ENCODE measurements at regions not wholly inside any gene's neighbourhood (a gene's known extent, or its start where the extent isn't known, plus 50 kb on each side); places are given as distances from the start of the nearest gene placed in this dataset.

- Histone ChIP-seq H3K9me1 (replicated peaks; ENCODE audit: control insufficient read depth, extremely low read depth, insufficient read depth, low read length) (no peaks in the 10 kb centered on the region), H3K4me2 (ENCODE audit: insufficient read depth, low read length) (no peak overlapping the region), H3K4me3 (replicated peaks in 1 of 3; ENCODE audit: insufficient read depth in 1 of 3, low read depth in 1 of 3, low read length in 3 of 3) (no peak overlapping the region), H3K9ac (replicated peaks; ENCODE audit: extremely low read depth, insufficient read depth, low read length) (no peak overlapping the region), H3K9me3 (replicated peaks; ENCODE audit: control insufficient read depth, insufficient read depth, low read length) (no peaks in the 10 kb centered on the region), H3K36me3 (ENCODE audit: control insufficient read depth in 2 of 2, extremely low read depth in 1 of 2, insufficient read depth in 2 of 2, low read length in 2 of 2) (no peaks in the 10 kb centered on the region), H3K27ac (ENCODE audit: insufficient read depth, low read depth, low read length) (no peak overlapping the region), H2AFZ (ENCODE audit: low read depth, low read length) (no peak overlapping the region), H4K20me1 (replicated peaks; ENCODE audit: control insufficient read depth, extremely low read depth, insufficient read depth, low read length) (no peaks in the 10 kb centered on the region), H3K4me1 (ENCODE audit: control insufficient read depth, extremely low read depth, insufficient read depth, low read length) (no peaks in the 10 kb centered on the region), H3K27me3 (ENCODE audit: control insufficient read depth in 2 of 2, insufficient read depth in 2 of 2, low read length in 2 of 2) (no peaks in the 10 kb centered on the region), H3K79me2 (ENCODE audit: control insufficient read depth, insufficient read depth, low read length) (no peaks in the 10 kb centered on the region)
- ChIA-PET POLR2A (no interaction called here), CTCF (no interaction called here)
- intact Hi-C loops (cut with micrococcal nuclease), result no loop called here
- TF ChIP-seq JUN (IDR thresholded peaks at IDR 0.05; ENCODE audit: borderline replicate concordance, insufficient read depth, insufficient read length, low read depth), result no peak
- DNase-seq (ENCODE audit: low read depth, low spot score) (no peak), FAIRE-seq (no peak)
- dilution Hi-C loops (cut with MboI; ENCODE audit: extremely low pct_ligation_motif_present, low sequenced_read_pairs), result no loop called here
- BruUV-seq (replicated peaks), result no TSS peak
Measured at GRCh38 chr5:106493910-106494309, 1176.8 kb downstream of the EFNA5 start.

- no peak for FAIRE-seq
- Histone ChIP-seq H4K20me1 (replicated peaks; ENCODE audit: control insufficient read depth, extremely low read depth, insufficient read depth, low read length) (no peaks in the 10 kb centered on the region), H3K9ac (replicated peaks; ENCODE audit: extremely low read depth, insufficient read depth, low read length) (no peak overlapping the region), H3K9me1 (replicated peaks; ENCODE audit: control insufficient read depth, extremely low read depth, insufficient read depth, low read length) (no peaks in the 10 kb centered on the region), H3K79me2 (ENCODE audit: control insufficient read depth, insufficient read depth, low read length) (no peaks in the 10 kb centered on the region), H2AFZ (ENCODE audit: low read depth, low read length) (no peak overlapping the region), H3K4me3 (replicated peaks in 1 of 3; ENCODE audit: insufficient read depth in 1 of 3, low read depth in 1 of 3, low read length in 3 of 3) (no peak overlapping the region), H3K4me2 (ENCODE audit: insufficient read depth, low read length) (no peak overlapping the region), H3K36me3 (ENCODE audit: control insufficient read depth in 2 of 2, extremely low read depth in 1 of 2, insufficient read depth in 2 of 2, low read length in 2 of 2) (no peaks in the 10 kb centered on the region), H3K27ac (ENCODE audit: insufficient read depth, low read depth, low read length) (no peak overlapping the region), H3K27me3 (ENCODE audit: control insufficient read depth in 2 of 2, insufficient read depth in 2 of 2, low read length in 2 of 2) (no peaks in the 10 kb centered on the region), H3K9me3 (replicated peaks; ENCODE audit: control insufficient read depth, insufficient read depth, low read length) (no peaks in the 10 kb centered on the region), H3K4me1 (ENCODE audit: control insufficient read depth, extremely low read depth, insufficient read depth, low read length) (no peaks in the 10 kb centered on the region)
- intact Hi-C loops (cut with micrococcal nuclease) (no loop called here), dilution Hi-C loops (cut with MboI; ENCODE audit: extremely low pct_ligation_motif_present, low sequenced_read_pairs) (no loop called here)
- CTCF ChIA-PET, result interaction anchor here (1.0 to 1.7 kb wide), 3 partner anchors 11 to 34 kb away, joined by 3 to 4 read pairs (median 3); no protein-coding TSS in a partner anchor
- no peak for TF ChIP-seq EZH2 (IDR thresholded peaks at IDR 0.05; ENCODE audit: borderline replicate concordance, low read depth, low read length, severe bottlenecking)
- no peak for TF ChIP-seq FOS (IDR thresholded peaks at IDR 0.05; ENCODE audit: borderline replicate concordance, insufficient read depth, low read length)
- TF ChIP-seq GATA2 (IDR thresholded peaks at IDR 0.05; ENCODE audit: insufficient read depth, insufficient read length, low read depth, low read length), result no peak
- no peak for TF ChIP-seq MAX (IDR thresholded peaks at IDR 0.05; ENCODE audit: insufficient read depth, insufficient read length)
- no peak for TF ChIP-seq MYC (IDR thresholded peaks at IDR 0.05; ENCODE audit: low read depth, low read length)
- TF ChIP-seq POLR2A (IDR thresholded peaks at IDR 0.05; ENCODE audit: low read depth, low read length), result no peak
- TF ChIP-seq POLR2AphosphoS5 (IDR thresholded peaks at IDR 0.05; ENCODE audit: insufficient read depth, low read depth, low read length), result no peak
- no peak for TF ChIP-seq JUN (IDR thresholded peaks at IDR 0.05; ENCODE audit: borderline replicate concordance, insufficient read depth, insufficient read length, low read depth)
- TF ChIP-seq, protein P1, sequence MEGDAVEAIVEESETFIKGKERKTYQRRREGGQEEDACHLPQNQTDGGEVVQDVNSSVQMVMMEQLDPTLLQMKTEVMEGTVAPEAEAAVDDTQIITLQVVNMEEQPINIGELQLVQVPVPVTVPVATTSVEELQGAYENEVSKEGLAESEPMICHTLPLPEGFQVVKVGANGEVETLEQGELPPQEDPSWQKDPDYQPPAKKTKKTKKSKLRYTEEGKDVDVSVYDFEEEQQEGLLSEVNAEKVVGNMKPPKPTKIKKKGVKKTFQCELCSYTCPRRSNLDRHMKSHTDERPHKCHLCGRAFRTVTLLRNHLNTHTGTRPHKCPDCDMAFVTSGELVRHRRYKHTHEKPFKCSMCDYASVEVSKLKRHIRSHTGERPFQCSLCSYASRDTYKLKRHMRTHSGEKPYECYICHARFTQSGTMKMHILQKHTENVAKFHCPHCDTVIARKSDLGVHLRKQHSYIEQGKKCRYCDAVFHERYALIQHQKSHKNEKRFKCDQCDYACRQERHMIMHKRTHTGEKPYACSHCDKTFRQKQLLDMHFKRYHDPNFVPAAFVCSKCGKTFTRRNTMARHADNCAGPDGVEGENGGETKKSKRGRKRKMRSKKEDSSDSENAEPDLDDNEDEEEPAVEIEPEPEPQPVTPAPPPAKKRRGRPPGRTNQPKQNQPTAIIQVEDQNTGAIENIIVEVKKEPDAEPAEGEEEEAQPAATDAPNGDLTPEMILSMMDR (IDR thresholded peaks at IDR 0.05; ENCODE audit: extremely low read depth in 1 of 2, insufficient read depth in 1 of 2, low read depth in 1 of 2, low read length in 2 of 2), result no peak
- POLR2A ChIA-PET, result no interaction called here
- peak; percentile 37 for DNase-seq (ENCODE audit: low read depth, low spot score)
- no TSS peak for BruUV-seq (replicated peaks)
Measured at GRCh38 chr5:106489004-106489403, 1181.7 kb downstream of the EFNA5 start.

All from endothelial cell of umbilical vein (primary cell).